HG03280 (cell line): ENCODE measurements at regions not wholly inside any gene's neighbourhood (a gene's known extent, or its start where the extent isn't known, plus 50 kb on each side); places are given as distances from the start of the nearest gene placed in this dataset.

Experiments
- ATAC-seq: cut with Tn5 transposase; IDR thresholded peaks from one replicate; pipeline ENCODE4 v1.9.1; 2021; ENCODE audit warnings: mild to moderate bottlenecking, moderate library complexity; ENCODE audit not compliant: unreplicated experiment

- no peak for ATAC-seq
Observed at GRCh38 chr14:98606041-98606640, 665.9 kb downstream of the BCL11B start.

DNA sequence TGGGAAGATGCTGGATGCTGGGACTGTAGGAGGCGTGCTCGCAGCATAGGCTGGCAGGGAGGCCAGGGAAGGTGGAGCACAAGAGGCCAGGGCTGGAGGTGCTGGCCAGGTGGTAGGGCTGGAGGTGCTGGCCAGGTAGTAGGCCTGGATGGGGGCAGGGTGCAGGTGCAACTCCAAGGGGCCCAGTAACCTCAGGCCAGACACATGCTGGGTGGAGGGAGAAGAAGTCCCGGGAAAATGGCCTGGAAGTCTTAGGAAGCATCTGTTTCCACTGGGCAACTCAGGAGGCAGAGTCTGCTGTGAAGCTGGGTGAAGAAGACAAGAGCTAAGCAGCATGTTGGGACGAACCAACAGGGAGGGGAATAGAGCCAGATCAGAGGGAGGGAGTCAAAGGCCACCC is 665.2 kb downstream of the BCL11B start:
- no peak for ATAC-seq

DNA sequence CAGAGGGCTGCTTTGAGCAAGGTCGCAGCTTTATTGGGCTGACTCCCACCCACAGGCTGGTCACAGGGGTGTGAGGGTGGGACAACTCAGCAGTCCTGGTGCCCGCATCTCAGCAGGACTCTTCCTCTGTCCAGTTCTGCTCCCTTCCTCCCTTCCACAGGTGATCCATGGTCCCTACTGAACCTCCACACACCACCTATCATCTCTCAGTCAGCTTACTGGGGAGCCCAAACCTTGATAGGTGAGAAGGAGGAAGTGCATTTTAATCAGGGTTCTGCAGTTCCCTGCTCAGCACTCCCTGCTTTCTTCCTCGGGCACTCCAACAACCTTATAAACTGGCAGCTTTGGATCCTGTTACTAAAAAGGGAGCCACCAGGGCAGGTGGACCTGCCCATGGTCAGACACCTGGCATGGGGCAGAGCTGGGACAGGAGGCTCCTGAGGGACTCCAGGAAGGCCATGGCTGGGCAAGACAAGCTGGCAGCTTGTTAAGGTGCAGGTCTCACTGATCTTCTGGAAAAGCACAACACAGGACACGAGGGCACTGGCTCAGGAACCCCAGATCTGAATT is 664.6 kb downstream of the BCL11B start:
- ATAC-seq = no peak

DNA sequence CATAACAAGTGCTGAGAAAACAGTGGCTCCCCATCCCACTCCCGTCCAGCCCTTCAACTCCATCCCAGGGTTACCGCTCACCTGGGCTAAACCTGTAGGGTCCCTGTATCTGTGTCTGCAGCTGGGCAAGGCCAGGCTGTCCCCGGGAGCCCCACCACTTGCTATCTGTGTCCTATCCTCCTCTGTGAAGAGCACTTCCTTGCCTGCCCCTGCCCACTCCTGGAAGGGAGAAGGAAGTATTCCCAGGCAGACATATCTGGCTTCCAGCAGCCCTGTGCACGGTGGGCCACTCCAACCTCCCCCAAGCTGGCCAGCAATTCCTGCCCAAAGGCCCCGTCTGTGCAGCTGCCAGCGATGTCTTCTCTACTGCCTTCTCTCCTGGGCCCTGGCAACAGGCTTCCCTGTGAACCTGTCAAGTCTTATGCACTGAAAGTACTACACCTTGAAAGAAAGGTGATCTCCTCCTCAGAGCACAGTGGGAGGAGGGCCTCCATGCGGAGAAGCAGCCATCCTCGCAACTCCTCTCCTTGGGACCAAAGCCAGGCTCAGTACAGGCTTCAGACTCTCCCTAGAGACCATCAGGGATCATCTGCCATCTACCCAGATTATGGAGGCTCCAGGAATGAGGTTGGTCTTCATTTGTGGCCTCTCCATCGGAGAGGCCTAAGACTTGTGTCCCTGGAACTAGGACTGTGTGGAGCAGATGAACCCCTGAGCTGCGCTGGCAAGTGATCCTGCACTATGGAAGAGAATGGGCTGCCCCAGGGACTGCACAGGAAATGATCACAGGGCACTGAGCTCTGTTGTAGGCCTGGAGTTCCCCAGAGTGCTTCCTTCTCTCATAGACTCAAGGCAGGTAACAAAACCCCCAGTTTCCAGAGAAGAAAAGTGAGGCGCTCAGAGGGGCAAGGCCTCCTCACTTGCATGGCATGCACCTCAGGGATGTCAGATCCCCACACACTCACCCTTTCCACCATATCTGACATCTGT is 663.6 kb downstream of the BCL11B start:
- no peak for ATAC-seq

- ATAC-seq = no peak
Observed at GRCh38 chr14:98612434-98613200, 659.4 kb downstream of the BCL11B start.

DNA sequence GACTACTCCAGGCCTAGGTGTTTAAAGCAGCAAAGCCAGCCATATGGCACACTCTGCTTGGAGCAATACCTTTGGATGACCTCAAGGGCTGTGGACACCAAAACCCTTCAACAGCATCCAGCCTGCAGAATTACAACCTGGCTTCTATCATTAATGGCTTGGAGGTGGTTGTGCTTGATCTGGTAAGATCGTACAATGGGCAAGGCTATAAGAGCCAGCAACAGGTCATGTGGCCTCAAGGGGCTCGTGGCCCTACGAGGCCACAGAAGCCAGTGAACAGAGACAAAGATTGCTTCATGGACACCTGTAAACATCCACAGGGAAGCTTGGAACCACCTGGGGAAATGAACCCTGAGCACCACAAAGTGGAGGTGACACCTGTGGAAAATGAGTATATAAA is 657.3 kb downstream of the BCL11B start:
- no peak for ATAC-seq

GRCh38 chr14:98622208-98623051 is 649.6 kb downstream of the BCL11B start:
- no peak for ATAC-seq

GRCh38 chr14:98623788-98624415 is 648.1 kb downstream of the BCL11B start:
- ATAC-seq = no peak

DNA sequence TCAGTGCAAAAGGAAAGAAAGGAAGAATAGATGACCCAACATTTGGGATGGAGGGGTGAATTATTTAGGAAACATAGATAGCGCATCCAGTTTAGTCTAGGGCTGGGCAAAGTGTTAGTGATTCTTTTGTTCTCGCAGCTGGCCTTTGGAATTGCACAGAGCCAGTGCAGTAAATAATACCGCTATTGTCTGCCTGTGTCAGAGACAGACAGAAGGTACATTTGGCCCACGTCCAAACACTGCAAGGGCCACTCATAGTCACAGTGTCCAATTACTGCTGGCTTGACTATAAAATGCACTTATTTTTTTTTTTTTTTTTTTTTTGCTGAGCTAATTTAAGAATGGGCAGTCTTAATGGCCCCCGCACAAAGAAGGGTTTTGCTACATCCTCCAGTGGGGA is 638.6 kb downstream of the BCL11B start:
- no peak for ATAC-seq

DNA sequence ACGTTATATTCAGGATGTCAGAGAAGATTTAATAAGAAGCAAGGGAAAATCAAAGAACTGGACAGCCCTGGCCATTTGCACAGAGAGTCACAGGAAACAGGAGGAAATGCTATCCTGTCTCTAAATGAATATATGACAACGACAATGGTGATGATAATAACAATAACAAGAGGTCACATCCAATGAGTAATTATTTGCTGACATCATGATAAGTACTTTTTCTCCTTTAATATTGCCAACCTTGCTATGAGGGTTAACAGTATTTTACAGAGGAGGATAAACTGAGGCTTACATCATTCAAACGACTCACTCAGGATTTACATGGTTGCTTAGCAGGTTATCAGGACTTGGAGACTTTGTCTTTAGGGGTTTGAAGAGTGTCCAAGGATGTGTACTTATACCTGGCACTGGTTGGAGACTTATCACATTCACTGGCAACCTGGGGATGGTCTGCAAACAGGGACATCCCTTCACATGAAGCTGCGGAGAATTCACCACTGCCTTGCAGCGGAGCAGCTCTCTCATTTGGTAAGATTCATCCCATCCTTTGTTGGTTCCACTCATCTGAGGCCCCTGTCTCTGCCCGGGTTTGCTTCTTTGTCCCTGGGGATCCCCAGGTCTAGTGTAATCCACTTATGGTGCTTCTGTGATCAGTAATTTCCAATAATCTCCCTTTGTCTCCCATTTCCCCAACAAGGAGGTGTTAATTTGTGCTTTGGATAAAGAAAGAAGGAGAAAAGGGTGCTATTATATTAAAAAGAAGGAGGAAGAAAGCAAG is 637.8 kb downstream of the BCL11B start:
- no peak for ATAC-seq

DNA sequence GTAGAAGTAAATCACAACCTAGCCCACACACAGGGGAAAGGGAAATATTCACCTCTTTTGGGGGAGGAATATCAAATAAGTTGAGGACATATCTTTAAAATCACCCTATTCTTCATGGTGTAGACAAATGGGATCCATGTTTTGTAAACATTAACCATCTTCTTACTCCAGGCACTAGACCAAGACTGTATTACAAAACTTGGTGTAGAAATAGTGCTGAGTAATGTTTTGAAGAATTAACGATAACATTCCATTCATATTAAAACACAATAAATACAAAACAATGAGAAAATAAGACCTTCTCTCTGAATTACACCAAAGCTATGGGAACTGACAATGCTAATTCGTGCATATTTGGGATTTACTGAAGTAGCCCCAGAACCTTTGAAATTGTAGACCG is 633.6 kb downstream of the BCL11B start:
- no peak for ATAC-seq

- ATAC-seq = no peak
Observed at GRCh38 chr14:98647754-98648153, 624.2 kb downstream of the BCL11B start.

- no peak for ATAC-seq
Observed at GRCh38 chr14:98651037-98651436, 621.0 kb downstream of the BCL11B start.

GRCh38 chr14:98665007-98665406 is 607.0 kb downstream of the BCL11B start:
- ATAC-seq = no peak

DNA sequence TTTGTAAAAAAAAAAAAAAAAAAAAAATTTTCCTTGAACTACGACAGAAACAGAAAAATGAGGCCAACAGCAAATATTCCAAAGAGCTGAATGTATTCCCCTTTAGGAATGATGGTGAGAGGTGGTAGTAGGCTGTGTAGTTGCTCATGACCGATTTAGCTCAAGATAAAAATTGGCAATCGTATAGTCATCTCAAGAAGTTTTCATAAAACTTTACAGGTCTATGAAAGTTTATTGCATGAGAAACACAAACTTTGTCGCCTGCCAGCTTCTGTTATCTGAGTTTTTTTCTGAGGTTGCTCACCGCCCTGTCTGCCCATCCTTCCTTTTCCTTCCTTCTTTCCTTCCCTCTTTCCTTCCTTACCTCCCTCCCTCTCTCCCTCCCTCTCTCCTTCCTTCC is 605.5 kb downstream of the BCL11B start:
- no peak for ATAC-seq

- ATAC-seq = no peak
Observed at GRCh38 chr14:98682033-98682432, 590.0 kb downstream of the BCL11B start.

DNA sequence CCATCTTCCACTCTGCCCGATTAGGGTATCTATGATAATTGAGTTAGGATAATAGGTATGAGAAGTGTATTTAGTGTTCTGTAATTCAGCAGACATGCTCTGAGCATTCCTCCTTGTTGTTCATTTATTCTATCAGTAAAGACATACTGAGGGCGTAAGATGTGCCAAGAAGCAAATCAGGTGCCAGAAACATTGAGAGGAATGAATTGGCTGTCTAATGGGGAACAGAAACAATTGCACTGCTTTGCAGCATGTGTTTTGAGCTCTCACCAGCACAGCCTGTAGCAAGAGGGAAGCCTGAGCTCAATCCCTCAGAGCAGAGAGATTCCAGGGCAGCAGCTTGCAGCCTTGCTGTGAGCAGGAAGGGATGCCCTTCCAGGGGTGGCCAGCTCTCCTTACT is 589.3 kb downstream of the BCL11B start:
- no peak for ATAC-seq

- ATAC-seq = no peak
Observed at GRCh38 chr14:98684468-98684867, 587.5 kb downstream of the BCL11B start.

DNA sequence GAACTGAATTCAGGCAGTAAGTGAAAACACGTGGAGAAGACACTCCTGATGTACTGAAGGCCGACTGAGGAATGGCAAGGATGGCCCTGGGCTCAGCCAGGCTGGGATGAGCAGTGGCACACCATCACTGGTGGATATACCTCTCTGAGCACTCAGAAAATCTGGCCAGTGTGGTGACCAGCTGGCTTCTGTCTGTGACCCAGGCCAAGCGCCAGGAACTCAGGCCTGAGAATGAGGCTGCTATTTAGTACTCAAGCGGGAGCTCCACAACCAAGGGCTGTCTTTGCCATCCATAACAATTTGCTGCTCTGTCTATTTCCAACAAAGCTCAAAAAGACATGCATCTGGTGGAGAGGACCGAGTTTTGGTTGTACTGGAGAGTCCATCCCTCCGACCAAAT is 586.3 kb downstream of the BCL11B start:
- ATAC-seq = no peak
